HepG2 (cell line): ENCODE measurements at regions not wholly inside any gene's neighbourhood (a gene's known extent, or its start where the extent isn't known, plus 50 kb on each side); places are given as distances from the start of the nearest gene placed in this dataset.

Experiments
- CBX2 ChIP-seq, 2 experiments: fragments of 200-600 bp in 1 of 2; sonication (generic); formaldehyde crosslinking in 1 of 2; IDR thresholded peaks; 2 replicates each; pipeline versions ENCODE4 v1.7.0 to v1.8.1; 2018 to 2022; ENCODE audit warnings: low read depth in 2 of 2, low read length in 1 of 2, mild to moderate bottlenecking in 1 of 2, missing genetic modification reagents in 1 of 2
- MEIS2 ChIP-seq: sonication (generic); formaldehyde crosslinking; IDR thresholded peaks from 2 replicates; pipeline ENCODE4 v1.9.0; 2021; ENCODE audit warnings: mild to moderate bottlenecking, missing genetic modification reagents
- POLR2AphosphoS5 ChIP-seq: IDR thresholded peaks from 2 replicates; pipeline ENCODE4 v1.6.1; 2012; ENCODE audit warnings: low read depth, low read length
- ZBTB34 ChIP-seq: sonication (generic); formaldehyde crosslinking; IDR thresholded peaks from 2 replicates; pipeline ENCODE4 v1.8.0; 2022; ENCODE audit warnings: mild to moderate bottlenecking, missing genetic modification reagents
- ZNF317 ChIP-seq: sonication (generic); formaldehyde crosslinking; IDR thresholded peaks from 2 replicates; pipeline ENCODE4 v1.5.0; 2020; ENCODE audit warnings: mild to moderate bottlenecking, missing genetic modification reagents
- ZNF792 ChIP-seq: IDR thresholded peaks from 2 replicates; pipeline ENCODE4 v1.6.1; 2016
- ZSCAN20 ChIP-seq: sonication (generic); formaldehyde crosslinking; IDR thresholded peaks from 2 replicates; pipeline ENCODE4 v1.4.0; 2020; ENCODE audit warnings: missing genetic modification reagents, mild to moderate bottlenecking, borderline replicate concordance
- TF ChIP-seq, protein P1 (sequence below): sonication (generic); formaldehyde crosslinking; IDR thresholded peaks from 2 replicates; pipeline ENCODE4 v1.5.1; 2020; ENCODE audit warnings: missing genetic modification reagents, mild to moderate bottlenecking, borderline replicate concordance

DNA sequence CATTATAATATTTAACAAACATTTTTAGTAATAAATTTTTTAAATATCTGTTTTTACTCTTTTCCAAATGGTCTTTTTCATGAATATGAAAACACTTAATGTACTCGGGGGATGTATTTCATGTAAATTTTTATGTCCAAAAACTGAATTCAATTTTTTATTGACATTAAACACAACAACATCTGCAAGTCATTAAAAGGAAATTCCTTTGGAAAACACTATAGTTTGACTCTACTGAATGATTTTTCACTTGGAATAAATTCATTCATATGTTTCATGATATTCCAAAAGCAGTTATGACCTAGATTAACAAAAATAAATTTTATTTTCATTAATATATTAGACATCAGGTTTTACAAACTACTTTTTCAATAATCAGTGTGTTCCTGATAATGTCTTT, 239.8 kb upstream of the AGTR1 start:
- TF ChIP-seq, protein P1, sequence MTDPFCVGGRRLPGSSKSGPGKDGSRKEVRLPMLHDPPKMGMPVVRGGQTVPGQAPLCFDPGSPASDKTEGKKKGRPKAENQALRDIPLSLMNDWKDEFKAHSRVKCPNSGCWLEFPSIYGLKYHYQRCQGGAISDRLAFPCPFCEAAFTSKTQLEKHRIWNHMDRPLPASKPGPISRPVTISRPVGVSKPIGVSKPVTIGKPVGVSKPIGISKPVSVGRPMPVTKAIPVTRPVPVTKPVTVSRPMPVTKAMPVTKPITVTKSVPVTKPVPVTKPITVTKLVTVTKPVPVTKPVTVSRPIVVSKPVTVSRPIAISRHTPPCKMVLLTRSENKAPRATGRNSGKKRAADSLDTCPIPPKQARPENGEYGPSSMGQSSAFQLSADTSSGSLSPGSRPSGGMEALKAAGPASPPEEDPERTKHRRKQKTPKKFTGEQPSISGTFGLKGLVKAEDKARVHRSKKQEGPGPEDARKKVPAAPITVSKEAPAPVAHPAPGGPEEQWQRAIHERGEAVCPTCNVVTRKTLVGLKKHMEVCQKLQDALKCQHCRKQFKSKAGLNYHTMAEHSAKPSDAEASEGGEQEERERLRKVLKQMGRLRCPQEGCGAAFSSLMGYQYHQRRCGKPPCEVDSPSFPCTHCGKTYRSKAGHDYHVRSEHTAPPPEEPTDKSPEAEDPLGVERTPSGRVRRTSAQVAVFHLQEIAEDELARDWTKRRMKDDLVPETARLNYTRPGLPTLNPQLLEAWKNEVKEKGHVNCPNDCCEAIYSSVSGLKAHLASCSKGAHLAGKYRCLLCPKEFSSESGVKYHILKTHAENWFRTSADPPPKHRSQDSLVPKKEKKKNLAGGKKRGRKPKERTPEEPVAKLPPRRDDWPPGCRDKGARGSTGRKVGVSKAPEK (CRISPR knock-in tag), result no peak
- TF ChIP-seq ZNF792 (no peak), POLR2AphosphoS5 (no peak), ZBTB34 (CRISPR knock-in tag) (no peak), ZNF317 (no peak), CBX2 (IDR thresholded peaks at IDR 0.05; ENCODE audit: low read depth, low read length) (no peak), CBX2 (CRISPR knock-in tag; IDR thresholded peaks at IDR 0.05; ENCODE audit: low read depth) (no peak), ZSCAN20 (CRISPR knock-in tag) (no peak), MEIS2 (CRISPR knock-in tag) (no peak)
